ENCODE measurements at regions not wholly inside any gene's neighbourhood (a gene's known extent, or its start where the extent isn't known, plus 50 kb on each side); places are given as distances from the start of the nearest gene placed in this dataset.
"Not testable (repeated sequence)": the region's sequence is repeated elsewhere in the genome, so short reads cannot be mapped to it uniquely, and the experiment has no call there.

DNA sequence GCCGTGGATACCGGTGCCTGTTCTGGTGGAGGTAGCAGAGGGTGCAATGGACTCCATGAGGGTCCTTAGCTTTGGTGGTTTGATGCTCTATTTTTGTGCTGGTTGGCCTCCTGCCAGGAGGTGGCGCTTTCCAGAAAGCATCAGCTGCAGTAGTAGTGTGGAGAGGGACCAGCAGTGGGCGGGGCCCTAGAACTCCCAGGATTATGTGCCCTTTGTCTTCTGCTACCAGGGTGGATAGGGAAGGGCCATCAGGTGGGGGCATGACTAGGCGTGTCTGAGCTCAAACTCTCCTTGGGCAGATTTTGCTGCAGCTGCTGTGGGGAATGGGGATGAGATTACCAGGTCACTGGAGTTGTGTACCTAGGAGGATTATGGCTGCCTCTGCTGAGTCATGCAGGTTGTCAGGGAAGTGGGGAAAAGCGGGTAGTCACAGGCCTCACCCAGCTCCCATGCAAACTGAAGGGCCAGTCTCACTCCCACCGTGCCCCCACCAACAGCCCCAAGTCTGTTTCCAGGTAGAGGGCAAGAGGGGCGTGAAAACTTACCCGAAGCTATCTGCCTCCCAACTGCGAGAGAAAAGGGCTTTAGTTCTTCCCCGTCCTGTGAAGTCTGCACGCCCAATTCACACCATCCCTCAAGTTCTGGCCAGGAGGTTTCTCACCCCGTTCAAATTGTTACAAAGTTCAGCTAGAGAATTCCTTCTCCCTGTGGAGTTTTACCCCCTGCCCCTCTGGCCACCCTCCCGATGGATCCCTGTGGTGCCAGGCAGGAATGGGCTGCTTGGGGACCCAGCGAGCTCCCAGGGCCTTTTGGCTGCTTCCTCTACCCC is 235.0 kb downstream of the DHX15 start:
- TF ChIP-seq, protein P1, sequence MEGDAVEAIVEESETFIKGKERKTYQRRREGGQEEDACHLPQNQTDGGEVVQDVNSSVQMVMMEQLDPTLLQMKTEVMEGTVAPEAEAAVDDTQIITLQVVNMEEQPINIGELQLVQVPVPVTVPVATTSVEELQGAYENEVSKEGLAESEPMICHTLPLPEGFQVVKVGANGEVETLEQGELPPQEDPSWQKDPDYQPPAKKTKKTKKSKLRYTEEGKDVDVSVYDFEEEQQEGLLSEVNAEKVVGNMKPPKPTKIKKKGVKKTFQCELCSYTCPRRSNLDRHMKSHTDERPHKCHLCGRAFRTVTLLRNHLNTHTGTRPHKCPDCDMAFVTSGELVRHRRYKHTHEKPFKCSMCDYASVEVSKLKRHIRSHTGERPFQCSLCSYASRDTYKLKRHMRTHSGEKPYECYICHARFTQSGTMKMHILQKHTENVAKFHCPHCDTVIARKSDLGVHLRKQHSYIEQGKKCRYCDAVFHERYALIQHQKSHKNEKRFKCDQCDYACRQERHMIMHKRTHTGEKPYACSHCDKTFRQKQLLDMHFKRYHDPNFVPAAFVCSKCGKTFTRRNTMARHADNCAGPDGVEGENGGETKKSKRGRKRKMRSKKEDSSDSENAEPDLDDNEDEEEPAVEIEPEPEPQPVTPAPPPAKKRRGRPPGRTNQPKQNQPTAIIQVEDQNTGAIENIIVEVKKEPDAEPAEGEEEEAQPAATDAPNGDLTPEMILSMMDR (IDR thresholded peaks at IDR 0.05; ENCODE audit: control extremely low read depth in 1 of 3, insufficient read depth in 1 of 3, low read depth in 1 of 3, low read length in 3 of 3) = peak; percentile 44 to 58 (median 47)
- not testable (repeated sequence) for TF ChIP-seq TAF1 (IDR thresholded peaks at IDR 0.05; ENCODE audit: low read depth, low read length); RNF2 (IDR thresholded peaks at IDR 0.05; ENCODE audit: borderline replicate concordance, low read depth, low read length, missing control alignments, poor library complexity, severe bottlenecking); POLR2A (IDR thresholded peaks at IDR 0.05; ENCODE audit: control extremely low read depth in 1 of 2, low read depth in 2 of 2, low read length in 2 of 2); SP4 (IDR thresholded peaks at IDR 0.05; ENCODE audit: low read length); CREB1 (IDR thresholded peaks at IDR 0.05)
